Upper lobe of left lung (tissue), 4 donors: ENCODE measurements at regions not wholly inside any gene's neighbourhood (a gene's known extent, or its start where the extent isn't known, plus 50 kb on each side); places are given as distances from the start of the nearest gene placed in this dataset.

Experiments used
- CTCF ChIP-seq, 6 experiments: fragments of 450-650 bp in 4 of 6; fragments of 200-600 bp in 2 of 6; sonication (generic) in 2 of 6; IDR thresholded peaks; one replicate each; pipeline ENCODE4 v1.5.1; 2016 to 2019; ENCODE audit warnings: antibody characterized with exemption in 6 of 6
- POLR2A ChIP-seq, 4 donors: fragments of 450-650 bp; IDR thresholded peaks; one replicate each; pipeline ENCODE4 v1.5.1; 2016 to 2017; ENCODE audit warnings: antibody characterized with exemption in 4 of 4, mild to moderate bottlenecking in 2 of 4
- POLR2AphosphoS5 ChIP-seq, 2 donors: sonication (generic); formaldehyde crosslinking; IDR thresholded peaks; one replicate each; pipeline ENCODE4 v1.5.1; 2017; ENCODE audit warnings: antibody characterized with exemption in 2 of 2

GRCh38 chr2:129302561-129303183 is 676.8 kb upstream of the RAB6C start:
- TF ChIP-seq POLR2A (IDR thresholded peaks at IDR 0.05): no peak
- TF ChIP-seq CTCF (IDR thresholded peaks at IDR 0.05): no peak
- TF ChIP-seq POLR2AphosphoS5 (IDR thresholded peaks at IDR 0.05): no peak
